HEK293 (cell line): ENCODE measurements at regions not wholly inside any gene's neighbourhood (a gene's known extent, or its start where the extent isn't known, plus 50 kb on each side); places are given as distances from the start of the nearest gene placed in this dataset.

Experiments used
- CTCF ChIP-seq: fragments of 450-650 bp; formaldehyde crosslinking; IDR thresholded peaks from 2 replicates; pipeline ENCODE4 v1.5.1; 2016; ENCODE audit warnings: missing biosample characterization, missing genetic modification characterization
- KLF16 ChIP-seq: fragments of 450-650 bp; formaldehyde crosslinking; IDR thresholded peaks from 2 replicates; pipeline ENCODE4 v1.5.1; 2017; ENCODE audit warnings: missing biosample characterization, missing genetic modification characterization
- PRDM1 ChIP-seq: fragments of 450-650 bp; formaldehyde crosslinking; IDR thresholded peaks from 2 replicates; pipeline ENCODE4; 2016; ENCODE audit warnings: missing biosample characterization, missing genetic modification characterization
- SP2 ChIP-seq: fragments of 450-650 bp; formaldehyde crosslinking; IDR thresholded peaks from 2 replicates; pipeline ENCODE4 v1.5.1; 2016; ENCODE audit warnings: missing biosample characterization, missing genetic modification characterization
- ZNF292 ChIP-seq: fragments of 450-650 bp; formaldehyde crosslinking; IDR thresholded peaks from 2 replicates; pipeline ENCODE4 v1.5.1; 2016; ENCODE audit warnings: low read depth, missing biosample characterization, missing genetic modification characterization, borderline replicate concordance
- ZNF629 ChIP-seq: fragments of 450-650 bp; formaldehyde crosslinking; IDR thresholded peaks from 2 replicates; pipeline ENCODE4 v1.5.1; 2017; ENCODE audit warnings: missing biosample characterization, missing genetic modification characterization

- TF ChIP-seq CTCF (tag by site-specific recombination) (no peak), KLF16 (tag by site-specific recombination) (no peak), ZNF629 (no peak), ZNF292 (no peak), SP2 (tag by site-specific recombination) (no peak), PRDM1 (no peak)
These were observed 104.0 kb downstream of the ABHD5 start for GRCh38 chr3:43794776-43795175.
